Naive thymus-derived CD4-positive, alpha-beta T cell (primary cell): ENCODE measurements at regions not wholly inside any gene's neighbourhood (a gene's known extent, or its start where the extent isn't known, plus 50 kb on each side); places are given as distances from the start of the nearest gene placed in this dataset.

ENCODE experiments used
- ATAC-seq: fragments of 150-1000 bp; cut with Tn5 transposase; 2 replicates; pipeline ENCODE4 v1.10.0; 2021; ENCODE audit warnings: mild to moderate bottlenecking, moderate library complexity
- CTCF ChIA-PET: fragments of 350-600 bp; sonication (Branson Sonifier 250); formaldehyde crosslinking; loops from one replicate; lab custom pipeline; 2021; ENCODE audit warnings: antibody characterized with exemption; lab: Charles Lee
- POLR2A ChIA-PET: fragments of 350-600 bp; sonication (Branson Sonifier 250); formaldehyde crosslinking; loops from one replicate; lab custom pipeline; 2021; ENCODE audit warnings: antibody characterized with exemption, inconsistent platforms; lab: Charles Lee
- DNase-seq, 9 donors: peaks; one replicate each; pipeline versions ENCODE4 v3.0.0 to v3.0.0-alpha.2; 2020 to 2022; ENCODE audit warnings: mixed read lengths in 1 of 9
- H3K27ac ChIP-seq: one replicate; pipeline ENCODE4 v1.7.0; 2013; ENCODE audit warnings: mild to moderate bottlenecking, low read depth, low read length, moderate library complexity
- H3K27me3 ChIP-seq, 2 donors: one replicate each; pipeline ENCODE4 v1.7.0; 2013; ENCODE audit warnings: low read length in 2 of 2, mild to moderate bottlenecking in 2 of 2, moderate library complexity in 2 of 2; ENCODE audit not compliant: control insufficient read depth in 2 of 2, insufficient read depth in 2 of 2
- H3K36me3 ChIP-seq, 3 experiments: 1 replicate in 2 of 3; 2 replicates in 1 of 3; pipeline ENCODE4 v1.7.0; 2013; ENCODE audit warnings: low read length in 3 of 3, mild to moderate bottlenecking in 3 of 3, moderate library complexity in 1 of 3; ENCODE audit not compliant: insufficient read depth in 3 of 3, control insufficient read depth in 2 of 3
- H3K4me1 ChIP-seq, 2 donors: one replicate each; pipeline ENCODE4 v1.7.0; 2013; ENCODE audit warnings: low read length in 2 of 2, mild to moderate bottlenecking in 2 of 2, moderate library complexity in 1 of 2; ENCODE audit not compliant: control insufficient read depth in 2 of 2, insufficient read depth in 2 of 2
- H3K4me3 ChIP-seq: 2 replicates; pipeline ENCODE4 v1.7.0; 2013; ENCODE audit warnings: mild to moderate bottlenecking, low read length
- H3K9me3 ChIP-seq, 3 experiments: 1 replicate in 2 of 3; 2 replicates in 1 of 3; pipeline ENCODE4 v1.7.0; 2013; ENCODE audit warnings: low read length in 3 of 3; ENCODE audit not compliant: control insufficient read depth in 2 of 3
- H3K27ac Mint-ChIP-seq, 9 donors: one replicate each; pipeline ENCODE4 v1.8.0; 2020 to 2022; ENCODE audit warnings: mixed read lengths in 9 of 9, mild to moderate bottlenecking in 8 of 9, moderate library complexity in 5 of 9, inconsistent platforms in 2 of 9
- H3K27me3 Mint-ChIP-seq, 5 donors: one replicate each; pipeline ENCODE4 v1.8.0; 2021 to 2022; ENCODE audit warnings: mixed read lengths in 5 of 5, mild to moderate bottlenecking in 1 of 5
- H3K36me3 Mint-ChIP-seq, 5 donors: one replicate each; pipeline ENCODE4 v1.8.0; 2020 to 2022; ENCODE audit warnings: mixed read lengths in 5 of 5, mild to moderate bottlenecking in 3 of 5, inconsistent platforms in 1 of 5
- H3K4me1 Mint-ChIP-seq, 7 donors: one replicate each; pipeline ENCODE4 v1.8.0; 2020 to 2022; ENCODE audit warnings: mixed read lengths in 7 of 7, mild to moderate bottlenecking in 3 of 7, inconsistent platforms in 1 of 7
- H3K4me3 Mint-ChIP-seq, 10 donors: one replicate each; pipeline ENCODE4 v1.8.0; 2020 to 2022; ENCODE audit warnings: mild to moderate bottlenecking in 10 of 10, mixed read lengths in 10 of 10, moderate library complexity in 6 of 10, inconsistent platforms in 2 of 10
- H3K9me3 Mint-ChIP-seq, 11 donors: one replicate each; pipeline ENCODE4 v1.8.0; 2020 to 2022; ENCODE audit warnings: mixed read lengths in 11 of 11, mild to moderate bottlenecking in 4 of 11, inconsistent platforms in 1 of 11, moderate library complexity in 1 of 11
- intact Hi-C, 2 donors: fragments of 100-400 bp; cut with micrococcal nuclease; formaldehyde crosslinking; loops; one replicate each; pipeline ENCODE4 v1.15.1; 2023

DNA sequence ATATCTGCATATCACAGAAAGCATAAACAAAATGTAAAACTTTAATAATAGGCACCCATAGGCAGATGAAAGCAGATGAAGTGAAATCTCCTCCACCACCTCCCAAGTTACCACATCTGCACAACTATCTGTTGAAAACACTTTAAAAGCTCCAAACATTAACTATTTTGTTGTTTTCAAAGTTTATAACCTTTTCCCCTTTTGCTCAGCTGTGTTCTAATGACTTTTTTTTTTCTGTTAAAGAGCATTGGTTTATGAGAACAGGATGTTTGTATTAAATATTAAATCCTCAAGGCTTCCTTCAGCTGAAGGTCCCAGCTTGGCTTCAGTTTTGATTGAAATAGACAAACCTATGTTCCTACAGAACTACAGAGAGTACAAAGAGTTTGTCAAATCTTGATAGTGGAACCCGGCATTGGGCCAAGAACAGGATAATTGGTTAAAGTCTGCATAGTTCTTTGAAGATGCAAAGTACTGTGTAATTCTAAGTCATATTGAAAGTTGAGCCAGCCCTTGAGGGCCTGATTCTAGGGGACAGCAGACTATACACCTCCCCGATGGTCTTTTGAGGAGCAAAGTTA lies 255.1 kb upstream of the JAG1 start:
- no peaks in the 10 kb centered on the region for H3K4me1 Mint-ChIP-seq
- DNase-seq (no peak), ATAC-seq (no peak)
- ChIA-PET POLR2A (no interaction called here), CTCF (no interaction called here)
- no peaks in the 10 kb centered on the region for H3K36me3 Mint-ChIP-seq
- H3K27me3 Mint-ChIP-seq, result no peaks in the 10 kb centered on the region
- no peak overlapping the region for H3K27ac ChIP-seq
- H3K9me3 Mint-ChIP-seq, result peaks cover 0 to 19% (median 8%) of the 10 kb centered on the region in 11 donors
- no peak overlapping the region for H3K4me3 ChIP-seq
- no peak overlapping the region for H3K27ac Mint-ChIP-seq
- no peaks in the 10 kb centered on the region for H3K36me3 ChIP-seq
- no peaks in the 10 kb centered on the region for H3K27me3 ChIP-seq
- no peak overlapping the region for H3K4me3 Mint-ChIP-seq
- intact Hi-C loops, result no loop called here
- no peaks in the 10 kb centered on the region for H3K9me3 ChIP-seq
- H3K4me1 ChIP-seq, result no peaks in the 10 kb centered on the region

GRCh38 chr20:10935658-10936402 lies 262.0 kb upstream of the JAG1 start:
- intact Hi-C loops, result no loop called here
- Mint-ChIP-seq H3K4me1 (no peaks in the 10 kb centered on the region), H3K4me3 (no peak overlapping the region), H3K36me3 (no peaks in the 10 kb centered on the region), H3K9me3 (peaks cover 0 to 23% (median 5%) of the 10 kb centered on the region in 11 donors), H3K27me3 (no peaks in the 10 kb centered on the region), H3K27ac (no peak overlapping the region)
- H3K36me3 ChIP-seq, result no peaks in the 10 kb centered on the region
- no peak for DNase-seq
- no peaks in the 10 kb centered on the region for H3K4me1 ChIP-seq
- no peaks in the 10 kb centered on the region for H3K9me3 ChIP-seq
- H3K4me3 ChIP-seq, result no peak overlapping the region
- CTCF ChIA-PET, result no interaction called here
- H3K27ac ChIP-seq, result no peak overlapping the region
- H3K27me3 ChIP-seq, result no peaks in the 10 kb centered on the region
- no peak for ATAC-seq
- POLR2A ChIA-PET, result no interaction called here

GRCh38 chr20:10936786-10937185 lies 263.0 kb upstream of the JAG1 start:
- H3K4me3 ChIP-seq, result no peak overlapping the region
- H3K9me3 ChIP-seq, result no peaks in the 10 kb centered on the region
- no peaks in the 10 kb centered on the region for H3K27me3 Mint-ChIP-seq
- H3K27ac Mint-ChIP-seq, result no peak overlapping the region
- H3K4me3 Mint-ChIP-seq, result no peak overlapping the region
- DNase-seq (no peak), ATAC-seq (no peak)
- CTCF ChIA-PET, result no interaction called here
- H3K4me1 ChIP-seq, result no peaks in the 10 kb centered on the region
- POLR2A ChIA-PET, result no interaction called here
- H3K27me3 ChIP-seq, result no peaks in the 10 kb centered on the region
- peaks cover 1 to 17% (median 6%) of the 10 kb centered on the region in 11 donors for H3K9me3 Mint-ChIP-seq
- H3K27ac ChIP-seq, result no peak overlapping the region
- no peaks in the 10 kb centered on the region for H3K36me3 ChIP-seq
- H3K36me3 Mint-ChIP-seq, result no peaks in the 10 kb centered on the region
- intact Hi-C loops, result no loop called here
- H3K4me1 Mint-ChIP-seq, result no peaks in the 10 kb centered on the region

DNA sequence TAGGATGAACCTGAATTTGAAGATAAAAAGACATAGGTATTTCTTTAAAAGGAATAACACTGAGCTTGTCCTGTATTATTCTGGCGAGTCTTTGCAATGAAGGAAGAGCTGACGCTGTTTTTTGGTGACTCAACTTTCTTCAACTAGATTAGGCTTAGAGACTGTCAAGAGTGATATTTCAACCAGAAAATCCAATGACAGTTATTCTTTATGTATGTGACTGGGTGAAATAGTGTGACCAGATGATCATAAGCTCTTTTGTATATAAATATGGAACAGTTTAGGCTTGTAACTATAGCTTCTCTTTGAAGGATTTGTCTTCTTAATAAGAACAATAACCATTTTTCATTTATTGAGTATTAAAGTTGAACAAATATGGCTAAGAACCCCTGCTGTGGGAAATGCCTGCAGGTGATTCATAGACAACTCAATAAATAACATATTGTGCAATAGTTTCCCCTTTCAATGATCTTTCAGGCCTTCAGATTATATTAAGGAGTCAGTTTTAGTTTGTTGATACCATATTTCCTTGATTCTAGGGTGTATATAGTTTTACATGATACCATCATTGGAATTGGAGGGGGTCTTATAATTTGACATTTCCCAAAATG lies 265.6 kb upstream of the JAG1 start:
- POLR2A ChIA-PET, result no interaction called here
- H3K4me1 Mint-ChIP-seq, result no peaks in the 10 kb centered on the region
- Histone ChIP-seq H3K9me3 (no peaks in the 10 kb centered on the region), H3K27me3 (no peaks in the 10 kb centered on the region), H3K4me3 (no peak overlapping the region), H3K4me1 (no peaks in the 10 kb centered on the region), H3K36me3 (no peaks in the 10 kb centered on the region), H3K27ac (no peak overlapping the region)
- ATAC-seq (no peak), DNase-seq (no peak)
- no peak overlapping the region for H3K27ac Mint-ChIP-seq
- CTCF ChIA-PET, result no interaction called here
- no peak overlapping the region for H3K4me3 Mint-ChIP-seq
- H3K36me3 Mint-ChIP-seq, result no peaks in the 10 kb centered on the region
- peaks cover 0 to 16% (median 4%) of the 10 kb centered on the region in 11 donors for H3K9me3 Mint-ChIP-seq
- intact Hi-C loops, result no loop called here
- H3K27me3 Mint-ChIP-seq, result no peaks in the 10 kb centered on the region

DNA sequence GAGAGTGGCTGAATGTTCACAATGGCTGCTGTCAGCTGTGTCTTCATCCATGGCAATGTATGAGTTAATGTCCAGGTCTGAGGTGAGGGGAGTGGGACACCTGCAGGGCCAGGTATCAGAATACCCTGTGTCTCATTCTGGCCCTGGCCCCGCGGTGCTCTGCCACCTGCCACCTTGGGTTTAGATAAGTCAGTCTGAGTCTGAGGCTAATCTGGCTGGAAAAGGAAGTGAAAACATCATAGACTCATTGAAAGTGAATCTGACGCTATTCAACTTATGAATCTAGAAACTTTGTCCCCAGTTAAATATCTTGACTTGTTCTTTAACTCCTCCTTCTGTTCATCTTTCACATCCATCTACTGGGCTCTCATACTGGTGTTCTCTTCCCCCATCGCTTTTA lies 267.1 kb upstream of the JAG1 start:
- H3K4me1 ChIP-seq, result no peaks in the 10 kb centered on the region
- POLR2A ChIA-PET, result no interaction called here
- ATAC-seq, result no peak
- peaks cover 0 to 12% (median 2%) of the 10 kb centered on the region in 11 donors for H3K9me3 Mint-ChIP-seq
- no peak overlapping the region for H3K4me3 ChIP-seq
- no peak overlapping the region for H3K27ac ChIP-seq
- no peak overlapping the region for H3K27ac Mint-ChIP-seq
- DNase-seq, result no peak
- no peaks in the 10 kb centered on the region for H3K27me3 ChIP-seq
- CTCF ChIA-PET, result no interaction called here
- no peaks in the 10 kb centered on the region for H3K36me3 Mint-ChIP-seq
- no peak overlapping the region for H3K4me3 Mint-ChIP-seq
- no peaks in the 10 kb centered on the region for H3K4me1 Mint-ChIP-seq
- no peaks in the 10 kb centered on the region for H3K36me3 ChIP-seq
- H3K9me3 ChIP-seq, result no peaks in the 10 kb centered on the region
- intact Hi-C loops, result no loop called here
- H3K27me3 Mint-ChIP-seq, result no peaks in the 10 kb centered on the region

GRCh38 chr20:10943686-10944265 lies 270.0 kb upstream of the JAG1 start:
- ChIA-PET POLR2A (no interaction called here), CTCF (no interaction called here)
- intact Hi-C loops, result no loop called here
- DNase-seq (no peak), ATAC-seq (no peak)
- H3K4me1 Mint-ChIP-seq, result peaks cover 0 to 5% (median 0%) of the 10 kb centered on the region in 7 donors
- H3K36me3 Mint-ChIP-seq, result no peaks in the 10 kb centered on the region
- H3K27ac ChIP-seq, result no peak overlapping the region
- no peak overlapping the region for H3K27ac Mint-ChIP-seq
- no peaks in the 10 kb centered on the region for H3K9me3 ChIP-seq
- H3K9me3 Mint-ChIP-seq, result peaks cover 1 to 18% (median 7%) of the 10 kb centered on the region in 11 donors
- no peak overlapping the region for H3K4me3 ChIP-seq
- no peaks in the 10 kb centered on the region for H3K4me1 ChIP-seq
- peaks cover 0 to 4% (median 0%) of the 10 kb centered on the region in 5 donors for H3K27me3 Mint-ChIP-seq
- H3K4me3 Mint-ChIP-seq, result no peak overlapping the region
- no peaks in the 10 kb centered on the region for H3K27me3 ChIP-seq
- H3K36me3 ChIP-seq, result no peaks in the 10 kb centered on the region
